T-helper 2 cell treated with Interferon-gamma antibody and Interleukin-4, amounts not matched to agents 5 μg/mL and 100 μg/mL, for 36 hours (primary cell): ENCODE measurements at regions not wholly inside any gene's neighbourhood (a gene's known extent, or its start where the extent isn't known, plus 50 kb on each side); places are given as distances from the start of the nearest gene placed in this dataset.
"Not testable (repeated sequence)": the region's sequence is repeated elsewhere in the genome, so short reads cannot be mapped to it uniquely, and the experiment has no call there.

Experiments used
- DNase-seq: peaks from one replicate; pipeline ENCODE4 v3.0.0; 2021; ENCODE audit warnings: low spot score
- H3K27ac Mint-ChIP-seq: one replicate; pipeline ENCODE4 v1.8.0; 2021; ENCODE audit warnings: mild to moderate bottlenecking, mixed read lengths
- H3K27me3 Mint-ChIP-seq: one replicate; pipeline ENCODE4 v1.8.0; 2021; ENCODE audit warnings: low read depth, mixed read lengths
- H3K36me3 Mint-ChIP-seq: one replicate; pipeline ENCODE4 v1.8.0; 2021; ENCODE audit warnings: low read depth, mixed read lengths
- H3K4me1 Mint-ChIP-seq: one replicate; pipeline ENCODE4 v1.8.0; 2021; ENCODE audit warnings: low read depth, mixed read lengths
- H3K4me3 Mint-ChIP-seq: one replicate; pipeline ENCODE4 v1.8.0; 2022; ENCODE audit warnings: mild to moderate bottlenecking, moderate library complexity, mixed read lengths
- H3K9me3 Mint-ChIP-seq: one replicate; pipeline ENCODE4 v1.8.0; 2021; ENCODE audit warnings: mixed read lengths

DNA sequence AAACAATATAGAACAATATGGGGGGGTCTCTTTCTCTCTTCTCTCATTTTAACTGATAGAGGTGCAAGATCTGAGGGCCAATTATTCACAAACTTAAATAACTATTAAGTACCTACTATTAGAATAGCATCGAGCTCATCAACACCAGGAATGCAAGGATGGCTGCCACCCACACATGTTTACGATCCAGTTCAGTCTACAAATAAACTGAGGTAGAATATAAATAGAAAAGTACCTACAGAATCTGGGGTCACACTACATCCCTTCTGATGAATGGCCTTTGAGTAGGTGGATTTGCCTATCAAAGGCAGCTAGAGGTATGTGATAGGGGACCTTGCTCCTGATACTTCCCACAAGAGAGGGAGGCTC, 91.8 kb upstream of the ZNF366 start:
- H3K27ac Mint-ChIP-seq: no peak overlapping the region
- no peaks in the 10 kb centered on the region for H3K36me3 Mint-ChIP-seq
- no peak overlapping the region for H3K4me3 Mint-ChIP-seq
- H3K27me3 Mint-ChIP-seq: peaks cover 2% of the 10 kb centered on the region
- peaks cover 2% of the 10 kb centered on the region for H3K4me1 Mint-ChIP-seq
- no peak for DNase-seq
- peaks cover 6% of the 10 kb centered on the region for H3K9me3 Mint-ChIP-seq

DNA sequence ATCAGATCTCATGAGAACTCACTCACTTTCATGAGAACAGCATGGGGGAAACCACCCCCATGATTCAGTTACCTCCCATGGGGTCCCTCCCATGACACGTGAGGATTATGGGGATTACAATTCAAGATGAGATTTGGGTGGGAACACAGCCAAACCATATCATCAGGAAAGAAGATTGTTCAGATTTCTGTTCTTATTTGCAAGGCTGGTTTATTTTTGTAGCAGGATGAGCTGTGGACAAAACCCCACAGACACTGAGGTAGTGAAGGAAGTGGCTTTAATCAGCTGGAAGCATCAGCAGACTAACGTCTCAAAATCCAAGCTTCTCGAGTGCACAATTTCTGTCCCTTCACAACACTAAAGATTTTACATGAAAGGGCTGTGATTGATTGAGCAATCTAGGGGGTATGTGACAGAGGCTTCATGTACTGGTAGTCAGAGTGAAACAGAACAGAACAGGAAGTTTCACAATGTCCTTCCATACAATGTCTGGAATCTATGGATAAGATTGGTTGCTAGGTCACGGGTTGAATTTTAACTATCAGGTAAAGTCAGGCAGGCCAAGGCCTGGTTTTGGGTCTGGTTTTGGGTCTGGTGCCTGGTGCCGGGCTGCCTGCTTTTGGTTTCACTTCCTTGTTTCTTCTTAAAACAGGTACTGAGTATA, 91.3 kb upstream of the ZNF366 start:
- H3K27me3 Mint-ChIP-seq: peaks cover 2% of the 10 kb centered on the region
- no peaks in the 10 kb centered on the region for H3K36me3 Mint-ChIP-seq
- H3K4me3 Mint-ChIP-seq: no peak overlapping the region
- H3K9me3 Mint-ChIP-seq: peaks cover 6% of the 10 kb centered on the region
- no peak for DNase-seq
- no peak overlapping the region for H3K27ac Mint-ChIP-seq
- H3K4me1 Mint-ChIP-seq: peaks cover 2% of the 10 kb centered on the region

DNA sequence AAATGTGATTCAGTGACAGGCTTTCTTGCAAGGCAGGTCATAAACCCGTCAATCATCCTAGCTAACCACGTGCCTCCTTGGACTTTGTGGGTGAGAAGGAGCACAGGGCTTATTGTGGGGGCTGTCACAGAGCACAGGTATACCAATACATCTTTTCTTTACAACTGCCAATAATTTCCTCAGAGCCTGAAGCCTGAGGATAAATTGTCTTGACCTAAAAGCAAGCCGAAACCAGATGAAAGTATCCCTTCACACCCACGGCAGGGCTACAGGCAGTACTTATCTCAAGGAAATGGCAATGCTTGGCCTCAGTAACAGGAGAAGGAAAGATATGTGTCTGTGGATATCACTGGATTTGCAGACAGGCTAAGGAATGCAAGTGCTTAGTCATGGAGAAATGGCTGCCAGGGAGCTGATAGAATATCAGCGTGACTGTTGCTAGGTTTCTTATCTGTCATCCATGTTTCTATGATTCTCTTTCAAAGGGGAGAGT, 90.3 kb upstream of the ZNF366 start:
- Mint-ChIP-seq H3K9me3 (peaks cover 6% of the 10 kb centered on the region), H3K4me3 (no peak overlapping the region), H3K27me3 (peaks cover 2% of the 10 kb centered on the region), H3K27ac (no peak overlapping the region), H3K36me3 (no peaks in the 10 kb centered on the region), H3K4me1 (peaks cover 2% of the 10 kb centered on the region)
- no peak for DNase-seq

GRCh38 chr5:72596956-72597355, 89.7 kb upstream of the ZNF366 start:
- no peaks in the 10 kb centered on the region for H3K36me3 Mint-ChIP-seq
- H3K27me3 Mint-ChIP-seq: peaks cover 2% of the 10 kb centered on the region
- H3K9me3 Mint-ChIP-seq: peaks cover 6% of the 10 kb centered on the region
- H3K4me1 Mint-ChIP-seq: peaks cover 2% of the 10 kb centered on the region
- no peak for DNase-seq
- H3K4me3 Mint-ChIP-seq: no peak overlapping the region
- no peak overlapping the region for H3K27ac Mint-ChIP-seq

DNA sequence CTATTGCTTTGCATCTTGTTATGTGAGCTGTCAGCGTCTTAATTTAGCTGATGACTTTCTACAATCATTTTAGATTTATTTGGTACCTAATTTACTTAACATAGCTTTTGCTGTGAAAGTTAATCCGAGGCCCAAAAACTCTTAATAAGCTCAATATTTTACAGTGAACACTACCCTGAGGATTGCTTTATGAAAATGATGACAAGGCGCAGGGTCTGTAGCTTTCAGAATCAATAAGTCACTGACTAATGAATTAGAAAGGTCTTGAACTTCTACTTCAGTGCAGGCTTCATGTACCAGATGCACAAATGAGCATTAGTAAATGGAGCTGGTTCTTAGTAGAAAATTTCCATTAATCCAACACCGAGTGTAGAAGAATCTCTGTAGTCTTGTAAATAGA, 81.4 kb upstream of the ZNF366 start:
- Mint-ChIP-seq H3K4me3 (no peak overlapping the region), H3K36me3 (no peaks in the 10 kb centered on the region), H3K4me1 (no peaks in the 10 kb centered on the region), H3K9me3 (no peaks in the 10 kb centered on the region), H3K27me3 (peaks cover 15% of the 10 kb centered on the region), H3K27ac (no peak overlapping the region)
- no peak for DNase-seq

DNA sequence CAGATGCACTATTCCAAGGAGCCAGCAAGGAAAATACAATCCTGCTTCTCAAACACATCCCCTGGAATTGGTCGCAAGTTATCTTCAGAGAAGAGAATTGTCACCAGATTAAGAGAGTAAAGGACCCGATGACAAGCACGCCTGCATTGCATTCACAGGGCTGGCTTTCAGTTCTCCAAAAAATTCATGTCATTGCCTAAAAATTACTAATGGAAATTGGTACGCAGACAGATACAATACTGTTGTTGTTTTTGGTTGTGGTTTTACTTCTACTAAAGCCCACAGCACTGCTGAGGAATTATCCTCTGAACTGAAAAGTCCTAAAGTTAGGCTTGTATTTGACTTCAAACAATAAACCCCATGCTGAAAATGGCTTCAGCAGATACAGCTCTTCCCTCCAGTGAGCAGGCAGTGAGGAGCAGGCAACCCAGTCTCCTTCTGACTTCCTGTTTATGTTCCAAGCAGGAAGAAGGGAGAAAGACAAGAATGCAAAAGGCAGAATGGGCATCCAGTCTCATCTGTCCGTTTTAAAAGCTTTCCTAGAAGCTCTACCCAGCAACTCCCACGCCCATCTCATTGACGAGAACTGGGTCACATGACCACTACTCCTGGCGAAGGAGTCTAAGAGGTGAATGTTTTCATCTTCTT, 80.6 kb upstream of the ZNF366 start:
- H3K36me3 Mint-ChIP-seq: no peaks in the 10 kb centered on the region
- H3K4me3 Mint-ChIP-seq: no peak overlapping the region
- peaks cover 15% of the 10 kb centered on the region for H3K27me3 Mint-ChIP-seq
- H3K4me1 Mint-ChIP-seq: no peaks in the 10 kb centered on the region
- H3K9me3 Mint-ChIP-seq: no peaks in the 10 kb centered on the region
- H3K27ac Mint-ChIP-seq: no peak overlapping the region
- DNase-seq: no peak

DNA sequence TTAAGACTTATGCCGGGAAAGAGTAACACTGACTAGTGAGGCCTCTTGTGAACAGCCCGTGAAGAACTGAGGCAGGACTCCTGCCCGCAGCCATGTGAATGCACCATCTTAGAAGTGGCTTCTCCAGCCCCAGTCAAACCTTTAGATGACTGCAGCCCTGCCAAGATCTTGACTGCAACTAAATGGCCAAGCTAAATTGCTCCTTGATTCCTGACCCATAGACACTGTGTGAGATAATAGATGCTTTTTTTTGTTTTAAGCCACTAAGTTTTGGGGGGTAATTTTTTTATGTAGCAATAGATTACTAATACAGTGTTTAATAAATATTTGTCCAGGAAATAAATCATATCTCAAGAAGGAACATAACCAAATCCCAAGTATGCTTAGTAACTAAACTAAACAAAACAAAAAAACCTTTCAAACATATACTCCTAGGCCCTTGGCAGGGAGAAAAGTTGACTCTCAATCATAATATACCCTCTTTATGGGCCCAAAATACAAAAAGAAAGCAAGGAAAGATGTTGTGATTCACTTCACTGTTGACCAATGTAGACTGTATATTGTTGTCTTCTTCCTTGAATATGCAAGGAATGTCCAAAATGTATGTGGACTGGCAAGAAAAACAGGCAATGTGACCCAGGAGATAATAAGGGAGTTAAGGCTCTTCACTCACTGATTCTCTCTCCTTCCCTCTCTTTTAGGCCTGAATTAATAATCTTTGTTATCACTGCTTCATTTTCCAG, 79.7 kb upstream of the ZNF366 start:
- peaks cover 15% of the 10 kb centered on the region for H3K27me3 Mint-ChIP-seq
- H3K4me3 Mint-ChIP-seq: no peak overlapping the region
- H3K4me1 Mint-ChIP-seq: no peaks in the 10 kb centered on the region
- H3K36me3 Mint-ChIP-seq: no peaks in the 10 kb centered on the region
- H3K9me3 Mint-ChIP-seq: peaks cover 4% of the 10 kb centered on the region
- no peak overlapping the region for H3K27ac Mint-ChIP-seq
- DNase-seq: no peak

DNA sequence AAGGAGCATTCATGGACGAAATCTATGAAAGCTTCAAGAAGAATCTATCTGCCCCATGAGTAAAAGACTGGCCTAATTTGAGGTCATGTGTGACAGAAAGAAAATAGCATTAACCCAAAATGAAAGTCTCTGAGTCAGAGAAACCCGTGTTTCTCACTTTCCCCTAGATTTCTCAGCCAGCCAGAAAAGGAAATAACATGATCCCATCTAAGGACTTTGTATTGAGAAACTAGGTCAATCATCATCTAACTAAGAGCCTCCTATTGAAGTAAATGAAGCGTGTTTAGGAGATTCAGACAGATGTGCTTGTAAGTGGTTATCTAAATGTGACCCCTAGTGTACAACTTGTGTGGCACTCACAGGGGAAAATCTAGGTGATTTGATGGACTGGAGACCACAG, 77.3 kb upstream of the ZNF366 start:
- Mint-ChIP-seq H3K4me3 (no peak overlapping the region), H3K27me3 (peaks cover 8% of the 10 kb centered on the region), H3K36me3 (no peaks in the 10 kb centered on the region), H3K27ac (no peak overlapping the region), H3K4me1 (no peaks in the 10 kb centered on the region), H3K9me3 (peaks cover 4% of the 10 kb centered on the region)
- DNase-seq: no peak

- H3K4me3 Mint-ChIP-seq, H3K4me1 Mint-ChIP-seq, DNase-seq, H3K27me3 Mint-ChIP-seq, H3K36me3 Mint-ChIP-seq, H3K27ac Mint-ChIP-seq: not testable (repeated sequence)
- H3K9me3 Mint-ChIP-seq: peaks cover 13% of the 10 kb centered on the region
Measured at GRCh38 chr5:72579290-72579689, 72.1 kb upstream of the ZNF366 start.

DNA sequence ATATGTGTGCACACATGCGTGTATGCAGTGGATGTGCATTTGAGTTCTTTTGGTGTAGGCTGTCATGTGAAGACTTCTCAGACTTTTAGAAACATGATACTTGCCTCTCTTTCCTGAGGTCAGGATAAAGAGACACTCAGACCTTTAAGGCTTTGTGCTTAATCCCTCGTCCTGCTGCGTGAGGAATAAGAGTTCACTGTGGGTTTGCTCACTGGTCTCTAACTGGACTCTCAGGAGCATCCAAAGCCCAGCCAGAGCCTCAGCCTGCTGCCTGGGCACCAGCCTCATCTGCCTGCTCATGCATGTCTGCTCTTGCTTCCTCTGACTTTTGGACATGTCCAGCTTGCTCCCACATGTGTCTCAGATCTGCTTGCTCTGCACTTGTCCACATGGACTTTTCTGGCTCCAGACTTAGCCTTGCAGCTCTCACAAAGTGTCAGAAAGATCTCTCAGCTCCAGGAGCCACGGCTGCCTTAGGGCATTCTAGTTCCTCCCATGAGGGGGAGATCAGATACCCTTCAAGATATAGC, 65.1 kb upstream of the ZNF366 start:
- Mint-ChIP-seq H3K9me3 (peaks cover 5% of the 10 kb centered on the region), H3K27ac (no peak overlapping the region), H3K4me1 (no peaks in the 10 kb centered on the region), H3K4me3 (no peak overlapping the region), H3K36me3 (no peaks in the 10 kb centered on the region), H3K27me3 (peaks cover 14% of the 10 kb centered on the region)
- DNase-seq: no peak

- Mint-ChIP-seq H3K4me1 (no peaks in the 10 kb centered on the region), H3K27ac (no peak overlapping the region), H3K9me3 (no peaks in the 10 kb centered on the region), H3K4me3 (no peak overlapping the region), H3K36me3 (no peaks in the 10 kb centered on the region), H3K27me3 (peaks cover 11% of the 10 kb centered on the region)
- DNase-seq: no peak
Measured at GRCh38 chr5:72569408-72569944, 62.3 kb upstream of the ZNF366 start.

DNA sequence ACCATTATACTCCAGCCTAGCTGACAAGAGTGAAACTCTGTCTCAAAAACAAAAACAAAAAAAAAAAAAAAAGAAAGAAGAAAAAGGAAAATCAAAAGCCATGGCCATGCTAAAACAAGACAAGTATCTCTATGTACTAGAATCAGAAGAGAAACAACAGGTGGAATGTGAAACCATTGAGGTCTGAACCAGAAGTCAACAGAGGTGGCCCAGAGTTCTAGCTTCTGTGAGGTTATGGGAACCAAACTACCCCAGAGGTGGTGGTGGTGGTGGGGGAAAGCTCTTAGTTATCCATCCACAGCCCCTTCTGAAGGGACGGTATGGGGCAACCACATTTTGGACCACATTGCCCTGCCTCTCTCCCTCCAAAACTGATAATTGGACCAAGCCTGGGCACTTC, 59.5 kb upstream of the ZNF366 start:
- Mint-ChIP-seq H3K9me3 (no peaks in the 10 kb centered on the region), H3K4me1 (no peaks in the 10 kb centered on the region), H3K36me3 (no peaks in the 10 kb centered on the region), H3K27ac (no peak overlapping the region), H3K27me3 (peaks cover 9% of the 10 kb centered on the region), H3K4me3 (no peak overlapping the region)
- DNase-seq: no peak

- no peak overlapping the region for H3K27ac Mint-ChIP-seq
- H3K9me3 Mint-ChIP-seq: no peaks in the 10 kb centered on the region
- peaks cover 9% of the 10 kb centered on the region for H3K27me3 Mint-ChIP-seq
- no peaks in the 10 kb centered on the region for H3K36me3 Mint-ChIP-seq
- H3K4me3 Mint-ChIP-seq: no peak overlapping the region
- no peaks in the 10 kb centered on the region for H3K4me1 Mint-ChIP-seq
- DNase-seq: no peak
Measured at GRCh38 chr5:72565513-72566289, 58.5 kb upstream of the ZNF366 start.
